ENCODE measurements at regions not wholly inside any gene's neighbourhood (a gene's known extent, or its start where the extent isn't known, plus 50 kb on each side); places are given as distances from the start of the nearest gene placed in this dataset.

DNA sequence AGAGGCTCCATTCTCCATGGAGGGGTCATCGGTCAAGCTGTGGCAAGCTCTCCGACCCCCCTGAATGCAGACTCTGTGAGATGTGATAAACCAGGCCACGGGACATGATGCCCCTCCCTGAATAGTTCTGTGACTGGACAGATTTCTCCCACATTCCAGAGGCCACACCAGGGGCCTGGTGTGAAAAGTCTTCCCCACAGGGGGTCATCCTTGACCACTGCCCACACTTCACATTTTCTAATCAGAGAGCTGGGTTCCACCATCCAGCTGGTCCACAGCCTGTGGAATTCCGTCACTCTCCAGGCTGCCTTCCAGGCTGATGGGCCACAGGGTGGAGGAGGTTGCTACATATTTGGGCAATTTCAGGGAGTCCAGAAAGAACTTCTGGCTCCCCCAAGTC, 51.3 kb upstream of the CYRIA start:
- no peak for DNase-seq

DNA sequence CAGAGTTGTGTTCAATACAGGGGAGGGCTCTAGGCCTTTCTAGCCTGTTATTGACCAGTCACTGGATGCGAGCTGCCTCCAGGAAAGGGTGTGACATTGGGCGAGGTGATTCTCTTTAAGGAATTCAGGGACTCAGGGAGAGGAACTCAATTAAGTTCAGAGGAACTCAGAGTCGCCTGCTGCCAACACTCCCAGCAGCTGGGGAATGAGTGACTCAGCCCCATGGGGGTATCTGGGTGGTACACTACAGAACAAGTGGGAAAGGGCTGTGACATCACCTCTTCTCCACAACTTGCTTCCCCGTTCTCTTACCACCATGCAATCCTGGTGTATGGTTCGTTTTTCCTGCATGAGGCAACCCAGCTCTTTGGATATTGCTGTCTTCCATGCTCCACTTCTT, 50.4 kb upstream of the CYRIA start:
- DNase-seq, result no peak
